H1 (cell line): ENCODE measurements at regions not wholly inside any gene's neighbourhood (a gene's known extent, or its start where the extent isn't known, plus 50 kb on each side); places are given as distances from the start of the nearest gene placed in this dataset.

Experiments
- CTCF ChIA-PET: fragments of 300-600 bp; sonication (Branson Sonifier 250); formaldehyde crosslinking; loops from one replicate; lab custom pipeline; 2021; ENCODE audit not compliant: partially characterized antibody; lab: Charles Lee
- POLR2A ChIA-PET: fragments of 300-600 bp; sonication (Branson Sonifier 250); formaldehyde crosslinking; loops from one replicate; lab custom pipeline; 2021; ENCODE audit warnings: inconsistent platforms; ENCODE audit not compliant: partially characterized antibody; lab: Charles Lee
- DNase-seq, 2 experiments: peaks; one replicate each; pipeline versions ENCODE4 v3.0.0 to v3.0.0-alpha.2; 2010 to 2022; ENCODE audit warnings: low spot score in 2 of 2, low read depth in 1 of 2, mixed read lengths in 1 of 2
- FAIRE-seq: peaks from 2 replicates; lab custom pipeline; 2011; peaks lifted over from hg19 to GRCh38; lab: Jason Lieb, UNC
- H2AFZ ChIP-seq: 2 replicates; pipeline ENCODE4 v1.8.1; 2012; ENCODE audit warnings: low read length, inconsistent platforms
- H2AK5ac ChIP-seq: 2 replicates; pipeline ENCODE4 v1.6.1; 2013; ENCODE audit warnings: low read depth, low read length
- H2BK120ac ChIP-seq: replicated peaks from 2 replicates; pipeline ENCODE3; 2013; ENCODE audit warnings: low read depth, low read length, inconsistent platforms
- H2BK12ac ChIP-seq: 2 replicates; pipeline ENCODE4 v1.6.1; 2013; ENCODE audit warnings: low read depth, low read length
- H2BK15ac ChIP-seq: 2 replicates; pipeline ENCODE4 v1.6.1; 2013; ENCODE audit warnings: low read length
- H2BK20ac ChIP-seq: 2 replicates; pipeline ENCODE4 v1.6.1; 2013; ENCODE audit warnings: low read length
- H2BK5ac ChIP-seq: 2 replicates; pipeline ENCODE4 v1.6.1; 2013; ENCODE audit warnings: low read depth, low read length
- H3K14ac ChIP-seq: 2 replicates; pipeline ENCODE4 v1.6.1; 2013; ENCODE audit warnings: inconsistent platforms; ENCODE audit not compliant: insufficient read length
- H3K18ac ChIP-seq: 2 replicates; pipeline ENCODE4 v1.6.1; 2013; ENCODE audit warnings: low read length; ENCODE audit errors: extremely low read depth
- H3K23ac ChIP-seq: 2 replicates; pipeline ENCODE4 v1.6.1; 2013; ENCODE audit warnings: inconsistent platforms; ENCODE audit not compliant: insufficient read length
- H3K23me2 ChIP-seq: 2 replicates; pipeline ENCODE4 v1.6.1; 2013; ENCODE audit warnings: low read depth, low read length
- H3K27ac ChIP-seq: 2 replicates; pipeline ENCODE4 v1.6.1; 2011; ENCODE audit warnings: low read depth, low read length, inconsistent platforms
- H3K27me3 ChIP-seq, 4 experiments: replicated peaks in 1 of 4; 1 replicate in 1 of 4; 2 replicates in 3 of 4; pipeline versions ENCODE4 v1.6.1 to v1.8.1; 2011 to 2013; ENCODE audit warnings: low read length in 3 of 4, mild to moderate bottlenecking in 3 of 4, inconsistent platforms in 2 of 4, mixed read lengths in 2 of 4, moderate library complexity in 1 of 4; ENCODE audit not compliant: control insufficient read depth in 3 of 4, insufficient read depth in 3 of 4; ENCODE audit errors: extremely low read depth in 1 of 4
- H3K36me3 ChIP-seq, 4 experiments: 2 replicates each; pipeline versions ENCODE4 v1.6.1 to v1.8.1; 2011 to 2013; ENCODE audit warnings: mild to moderate bottlenecking in 4 of 4, low read length in 3 of 4, moderate library complexity in 2 of 4, control low read depth in 1 of 4, inconsistent platforms in 1 of 4; ENCODE audit not compliant: insufficient read depth in 4 of 4, control insufficient read depth in 2 of 4
- H3K4ac ChIP-seq: replicated peaks from 2 replicates; pipeline ENCODE3; 2013; ENCODE audit warnings: low read length, low read depth, mixed read lengths, inconsistent platforms; ENCODE audit not compliant: insufficient read length
- H3K4me1 ChIP-seq, 4 experiments: replicated peaks in 1 of 4; 1 replicate in 1 of 4; 2 replicates in 3 of 4; pipeline versions ENCODE4 v1.6.1 to v1.8.1; 2011 to 2013; ENCODE audit warnings: low read length in 3 of 4, inconsistent platforms in 2 of 4, mixed read lengths in 1 of 4; ENCODE audit not compliant: insufficient read depth in 4 of 4, control insufficient read depth in 3 of 4
- H3K4me2 ChIP-seq, 2 experiments: 2 replicates each; pipeline versions ENCODE4 v1.6.1 to v1.8.1; 2011 to 2013; ENCODE audit warnings: low read depth in 2 of 2, low read length in 2 of 2, control low read depth in 1 of 2, inconsistent platforms in 1 of 2, mild to moderate bottlenecking in 1 of 2; ENCODE audit not compliant: insufficient read depth in 1 of 2
- H3K4me3 ChIP-seq, 4 experiments: fragments of 200-600, 300-600 bp in 1 of 4; sonication (generic), shearing (Covaris generic), sonication (Bioruptor Twin) in 1 of 4; 2 replicates each; pipeline versions ENCODE4 v1.5.1 to v1.8.1; 2011 to 2016; ENCODE audit warnings: low read length in 4 of 4, low read depth in 3 of 4, control low read depth in 2 of 4, inconsistent platforms in 2 of 4, mild to moderate bottlenecking in 2 of 4, mixed read lengths in 1 of 4, moderate library complexity in 1 of 4; ENCODE audit not compliant: insufficient read depth in 2 of 4; ENCODE audit errors: extremely low read depth in 1 of 4
- H3K56ac ChIP-seq: replicated peaks from 2 replicates; pipeline ENCODE3; 2013; ENCODE audit warnings: low read depth, mild to moderate bottlenecking, mixed read lengths, low read length, inconsistent platforms; ENCODE audit not compliant: insufficient read length
- H3K79me1 ChIP-seq: 2 replicates; pipeline ENCODE4 v1.6.1; 2013; ENCODE audit warnings: low read depth, low read length, control low read depth
- H3K79me2 ChIP-seq, 2 experiments: 2 replicates each; pipeline versions ENCODE4 v1.6.1 to v1.8.1; 2012 to 2013; ENCODE audit warnings: low read length in 2 of 2, mild to moderate bottlenecking in 2 of 2, inconsistent platforms in 1 of 2; ENCODE audit not compliant: insufficient read depth in 2 of 2, control insufficient read depth in 1 of 2
- H3K9ac ChIP-seq, 4 experiments: replicated peaks in 1 of 4; 1 replicate in 1 of 4; 2 replicates in 3 of 4; pipeline versions ENCODE4 v1.6.1 to v1.8.1; 2011 to 2013; ENCODE audit warnings: low read depth in 3 of 4, low read length in 3 of 4, control low read depth in 2 of 4, mild to moderate bottlenecking in 2 of 4, moderate library complexity in 2 of 4, inconsistent platforms in 1 of 4; ENCODE audit errors: extremely low read depth in 1 of 4
- H3K9me3 ChIP-seq, 2 experiments: 2 replicates each; pipeline versions ENCODE4 v1.6.1 to v1.8.1; 2012 to 2013; ENCODE audit warnings: mild to moderate bottlenecking in 2 of 2, moderate library complexity in 2 of 2, control low read depth in 1 of 2, inconsistent platforms in 1 of 2, low read depth in 1 of 2, low read length in 1 of 2, mixed read lengths in 1 of 2; ENCODE audit not compliant: insufficient read depth in 2 of 2
- H4K20me1 ChIP-seq, 2 experiments: replicated peaks in 1 of 2; 2 replicates each; pipeline versions ENCODE3 to v1.8.1; 2011 to 2013; ENCODE audit warnings: inconsistent platforms in 2 of 2, low read length in 2 of 2, mild to moderate bottlenecking in 1 of 2; ENCODE audit not compliant: insufficient read depth in 2 of 2, control insufficient read depth in 1 of 2
- H4K5ac ChIP-seq: 2 replicates; pipeline ENCODE4 v1.6.1; 2013; ENCODE audit warnings: low read length, low read depth, mixed read lengths, inconsistent platforms; ENCODE audit not compliant: insufficient read length
- H4K8ac ChIP-seq: 2 replicates; pipeline ENCODE4 v1.8.0; 2013; ENCODE audit warnings: mild to moderate bottlenecking, moderate library complexity, low read length, inconsistent platforms; ENCODE audit not compliant: insufficient read depth; ENCODE audit errors: extremely low read depth
- H4K91ac ChIP-seq: replicated peaks from 2 replicates; pipeline ENCODE3; 2013; ENCODE audit warnings: low read length, mixed read lengths, inconsistent platforms; ENCODE audit not compliant: insufficient read length
- BCL11A ChIP-seq, 2 experiments: IDR thresholded peaks; one replicate each; pipeline ENCODE4 v1.6.1; 2011; ENCODE audit warnings: low read depth in 2 of 2, low read length in 2 of 2, mild to moderate bottlenecking in 2 of 2
- CBX5 ChIP-seq: fragments of 300-800, 300-1000 bp; sonication (generic); IDR thresholded peaks from 2 replicates; pipeline ENCODE4 v1.7.1; 2016; ENCODE audit warnings: antibody characterized with exemption, low read length, low read depth
- CBX8 ChIP-seq: fragments of 300-800, 300-1000 bp; sonication (generic); IDR thresholded peaks from 2 replicates; pipeline ENCODE4 v1.7.1; 2016; ENCODE audit warnings: low read depth, low read length, borderline replicate concordance
- CHD1 ChIP-seq: IDR thresholded peaks from 2 replicates; pipeline ENCODE4 v1.6.1; 2012; ENCODE audit warnings: low read depth, low read length, improper control_type of control experiment
- EP300 ChIP-seq, 2 experiments: IDR thresholded peaks; 1 replicate in 1 of 2; 2 replicates in 1 of 2; pipeline ENCODE4 v1.6.1; 2011 to 2012; ENCODE audit warnings: low read depth in 2 of 2, low read length in 2 of 2, mild to moderate bottlenecking in 2 of 2, borderline replicate concordance in 1 of 2, inconsistent platforms in 1 of 2, moderate library complexity in 1 of 2
- JUN ChIP-seq: IDR thresholded peaks from 2 replicates; pipeline ENCODE4 v1.6.1; 2011; ENCODE audit warnings: low read depth, mild to moderate bottlenecking, improper control_type of control experiment, low read length
- MAFK ChIP-seq: IDR thresholded peaks from 2 replicates; pipeline ENCODE4 v1.6.1; 2012; ENCODE audit warnings: low read depth, mild to moderate bottlenecking, improper control_type of control experiment, low read length
- RBBP5 ChIP-seq: IDR thresholded peaks from 2 replicates; pipeline ENCODE4 v1.7.1; 2012; ENCODE audit warnings: low read depth, mild to moderate bottlenecking, inconsistent platforms, low read length, moderate library complexity, borderline replicate concordance
- RXRA ChIP-seq: IDR thresholded peaks from 2 replicates; pipeline ENCODE4 v1.6.1; 2011; ENCODE audit warnings: low read depth, mild to moderate bottlenecking, low read length, moderate library complexity; ENCODE audit not compliant: insufficient read depth
- SAP30 ChIP-seq: fragments of 300-600 bp; sonication (generic); IDR thresholded peaks from 2 replicates; pipeline ENCODE4 v1.7.1; 2012; ENCODE audit warnings: low read length, moderate library complexity, mild to moderate bottlenecking, inconsistent platforms; ENCODE audit not compliant: insufficient read depth, insufficient replicate concordance
- SIN3A ChIP-seq, 2 experiments: IDR thresholded peaks in 1 of 2; conservative IDR thresholded peaks in 1 of 2; 2 replicates each; pipeline ENCODE4 v1.6.1; 2011 to 2012; ENCODE audit warnings: low read length in 2 of 2, improper control_type of control experiment in 1 of 2, low read depth in 1 of 2, mild to moderate bottlenecking in 1 of 2
- WGBS, 2 experiments: shearing (Covaris generic) in 1 of 2; methylation state at CpG; one replicate each; pipeline versions ENCODE4 v1.1.6 to v1.1.7; 2013 to 2015; ENCODE audit warnings: low lambda C conversion rate in 2 of 2, mixed read lengths in 2 of 2, inconsistent platforms in 1 of 2, low coverage in 1 of 2, missing lambda C conversion rate in 1 of 2; ENCODE audit not compliant: insufficient replicate concordance in 2 of 2, insufficient coverage in 1 of 2, insufficient read length in 1 of 2; ENCODE audit errors: extremely low coverage in 1 of 2, missing lambda C conversion rate in 1 of 2; 5-methylcytosine and 5-hydroxymethylcytosine counted together
- TF ChIP-seq, protein P1 (sequence below): IDR thresholded peaks from 2 replicates; pipeline ENCODE4 v1.6.1; 2011; ENCODE audit warnings: low read length, improper control_type of control experiment
- TF ChIP-seq, protein P2 (sequence below): IDR thresholded peaks from 2 replicates; pipeline ENCODE4 v1.6.1; 2012; ENCODE audit warnings: inconsistent platforms

DNA sequence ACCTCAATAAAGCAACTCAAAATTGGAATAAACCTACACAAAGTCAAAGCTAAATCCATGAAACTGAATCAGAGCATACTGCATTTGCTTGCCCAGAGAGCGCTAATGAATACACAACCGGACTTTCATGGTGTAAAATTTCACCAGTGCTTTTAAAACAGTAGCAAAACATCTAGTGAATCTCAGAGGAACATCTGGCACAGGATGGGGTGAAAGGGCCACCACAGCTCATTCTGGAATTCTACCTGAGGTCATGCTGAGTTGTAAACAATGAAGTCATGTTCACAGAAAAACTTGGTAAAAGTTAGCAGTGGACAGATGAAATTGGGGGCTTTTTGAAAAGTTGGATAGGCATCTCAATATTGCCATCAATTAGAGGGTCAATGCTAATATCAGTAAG, 125.6 kb upstream of the STXBP5 start:
- no peak for DNase-seq
- H3K27ac ChIP-seq: no peak overlapping the region
- no peak overlapping the region for H3K4me3 ChIP-seq
- H4K8ac ChIP-seq: no peak overlapping the region
- H3K14ac ChIP-seq: no peak overlapping the region
- no peaks in the 10 kb centered on the region for H3K4me1 ChIP-seq
- no peaks in the 10 kb centered on the region for H3K79me2 ChIP-seq
- H3K4me2 ChIP-seq: no peak overlapping the region
- CTCF ChIA-PET: no interaction called here
- H3K23me2 ChIP-seq: no peaks in the 10 kb centered on the region
- no peak overlapping the region for H2BK12ac ChIP-seq
- H3K18ac ChIP-seq: no peak overlapping the region
- no peak overlapping the region for H3K9ac ChIP-seq
- no peaks in the 10 kb centered on the region for H3K79me1 ChIP-seq
- no peaks in the 10 kb centered on the region for H3K9me3 ChIP-seq
- H3K4ac ChIP-seq: no peak overlapping the region
- no peak overlapping the region for H2AFZ ChIP-seq
- no peak for FAIRE-seq
- no peak overlapping the region for H3K56ac ChIP-seq
- H2BK20ac ChIP-seq: no peak overlapping the region
- H4K91ac ChIP-seq: no peak overlapping the region
- POLR2A ChIA-PET: no interaction called here
- no peak overlapping the region for H3K23ac ChIP-seq
- WGBS, 2 experiments: 93% methylated on average over 2 of the region's 2 CpGs; no CpG with 5 or more reads in 1 of the 2 experiments
- no peak overlapping the region for H4K5ac ChIP-seq
- H3K27me3 ChIP-seq: peaks cover 0 to 1% (median 0%) of the 10 kb centered on the region in 4 experiments; a peak in 1 of 7 replicates
- H2BK5ac ChIP-seq: no peak overlapping the region
- H3K36me3 ChIP-seq: no peaks in the 10 kb centered on the region
- H2BK120ac ChIP-seq: no peak overlapping the region
- H4K20me1 ChIP-seq: no peaks in the 10 kb centered on the region
- no peak overlapping the region for H2AK5ac ChIP-seq
- no peak overlapping the region for H2BK15ac ChIP-seq
- no peak for TF ChIP-seq RBBP5
- TF ChIP-seq, protein P1, sequence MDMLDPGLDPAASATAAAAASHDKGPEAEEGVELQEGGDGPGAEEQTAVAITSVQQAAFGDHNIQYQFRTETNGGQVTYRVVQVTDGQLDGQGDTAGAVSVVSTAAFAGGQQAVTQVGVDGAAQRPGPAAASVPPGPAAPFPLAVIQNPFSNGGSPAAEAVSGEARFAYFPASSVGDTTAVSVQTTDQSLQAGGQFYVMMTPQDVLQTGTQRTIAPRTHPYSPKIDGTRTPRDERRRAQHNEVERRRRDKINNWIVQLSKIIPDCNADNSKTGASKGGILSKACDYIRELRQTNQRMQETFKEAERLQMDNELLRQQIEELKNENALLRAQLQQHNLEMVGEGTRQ: no peak
- TF ChIP-seq, protein P2, sequence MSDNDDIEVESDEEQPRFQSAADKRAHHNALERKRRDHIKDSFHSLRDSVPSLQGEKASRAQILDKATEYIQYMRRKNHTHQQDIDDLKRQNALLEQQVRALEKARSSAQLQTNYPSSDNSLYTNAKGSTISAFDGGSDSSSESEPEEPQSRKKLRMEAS: no peak
- TF ChIP-seq CBX8: no peak
- no peak for TF ChIP-seq EP300 (IDR thresholded peaks at IDR 0.05; ENCODE audit: borderline replicate concordance in 1 of 2, low read depth in 2 of 2, low read length in 2 of 2)
- no peak for TF ChIP-seq SIN3A (conservative IDR thresholded peaks at IDR 0.05 in 1 of 2, IDR thresholded peaks at IDR 0.05 in 1 of 2; ENCODE audit: low read depth in 1 of 2, low read length in 2 of 2)
- TF ChIP-seq CBX5: no peak
- TF ChIP-seq CHD1: no peak
- no peak for TF ChIP-seq SAP30
- TF ChIP-seq BCL11A (IDR thresholded peaks at IDR 0.05; ENCODE audit: low read depth in 2 of 2, low read length in 2 of 2): no peak
- no peak for TF ChIP-seq MAFK
- TF ChIP-seq JUN: no peak
- no peak for TF ChIP-seq RXRA
